ENCODE measurements at regions not wholly inside any gene's neighbourhood (a gene's known extent, or its start where the extent isn't known, plus 50 kb on each side); places are given as distances from the start of the nearest gene placed in this dataset.
A peak's percentile ranks its signal among the peaks of the same experiment; 100 is the strongest.
"Not testable (repeated sequence)": the region's sequence is repeated elsewhere in the genome, so short reads cannot be mapped to it uniquely, and the experiment has no call there.

- no peak for DNase-seq
These were observed 62.5 kb upstream of the ENPP6 start for GRCh38 chr4:184280137-184280536.

DNA sequence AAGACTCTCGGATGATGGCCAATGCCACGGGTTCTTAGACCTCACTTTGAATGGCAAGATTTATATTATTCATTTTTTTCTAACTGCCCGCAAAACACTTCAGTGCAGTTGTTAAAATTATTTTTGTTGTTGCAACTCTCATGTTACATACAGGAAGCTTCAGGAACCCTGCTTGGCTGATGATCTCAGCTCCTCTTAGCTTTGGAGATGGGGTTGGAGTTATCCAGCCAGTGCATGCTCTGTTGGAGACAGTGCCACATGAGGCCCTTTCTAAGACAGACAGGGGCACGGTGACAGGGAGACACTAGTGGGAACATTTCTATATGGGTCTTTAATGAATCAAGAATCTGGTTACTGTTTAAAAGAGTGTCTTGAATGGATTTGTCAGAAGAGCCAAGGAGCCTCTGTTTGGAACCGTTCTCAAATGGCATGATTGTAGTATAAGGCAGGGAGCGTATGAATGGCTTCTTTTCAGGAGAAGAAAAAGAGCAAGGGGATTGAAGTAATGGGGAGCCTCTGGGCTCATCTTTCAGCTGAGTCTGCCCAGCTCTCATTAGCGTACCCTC lies 61.9 kb upstream of the ENPP6 start:
- no peak for DNase-seq

GRCh38 chr4:184277769-184278168 lies 60.1 kb upstream of the ENPP6 start:
- not testable (repeated sequence) for DNase-seq

DNA sequence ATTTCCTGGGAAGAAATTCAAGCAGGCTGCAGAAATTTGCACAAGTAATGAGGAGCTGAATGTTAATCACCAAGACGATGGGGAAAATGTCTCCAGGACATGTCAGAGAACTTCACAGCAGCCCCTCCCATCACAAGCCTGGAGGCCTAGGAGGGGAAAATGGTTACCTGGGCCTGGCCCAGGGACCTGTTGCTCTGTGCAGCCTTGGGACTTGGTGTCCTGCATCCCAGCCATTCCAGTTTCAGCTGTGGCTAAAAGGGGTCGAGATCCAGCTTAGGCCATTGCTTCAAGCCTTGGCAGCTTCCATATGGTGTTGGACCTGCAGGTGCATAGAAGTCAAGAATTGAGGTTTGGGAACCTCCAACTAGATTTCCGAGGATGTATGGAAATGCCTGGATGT lies 59.3 kb upstream of the ENPP6 start:
- DNase-seq, result not testable (repeated sequence)

- not testable (repeated sequence) for DNase-seq
These were observed 58.7 kb upstream of the ENPP6 start for GRCh38 chr4:184276346-184276745.

GRCh38 chr4:184275766-184276165 lies 58.1 kb upstream of the ENPP6 start:
- no peak for DNase-seq

DNA sequence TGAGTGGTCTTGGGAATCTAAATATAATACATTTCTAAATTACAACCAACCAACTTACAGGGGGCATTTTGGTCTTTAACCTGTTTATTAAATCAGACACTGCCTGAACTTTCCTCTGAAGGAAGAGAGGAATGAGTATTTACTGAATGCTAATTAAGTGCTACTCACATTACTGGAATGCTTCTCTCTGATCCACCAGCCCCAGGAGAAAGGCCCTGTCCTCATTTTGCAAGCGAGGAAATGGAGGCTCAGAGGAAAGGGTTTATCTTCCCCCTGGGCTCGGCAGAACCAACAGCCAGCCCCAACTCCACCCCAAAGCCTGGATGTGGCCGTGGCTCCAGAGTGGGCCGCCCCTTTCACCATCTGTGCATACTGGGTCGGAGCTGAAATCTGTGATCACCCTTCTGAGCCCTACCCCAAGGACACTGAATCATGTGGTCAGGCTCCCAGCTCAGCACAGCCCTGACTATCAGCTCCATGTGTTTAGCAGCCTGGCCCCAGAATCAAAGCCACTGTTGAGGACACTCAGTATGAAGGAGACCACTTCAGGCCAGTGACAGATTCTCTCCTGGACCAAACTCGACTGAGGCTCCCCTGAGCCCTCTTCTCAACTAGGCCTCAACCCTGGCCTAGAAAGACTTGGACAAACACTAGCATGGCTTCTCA lies 56.7 kb upstream of the ENPP6 start:
- DNase-seq, result peak in 1 of 2 experiments; percentile 3

- peak; percentile 30 to 31 for DNase-seq
These were observed 55.8 kb upstream of the ENPP6 start for GRCh38 chr4:184273166-184274147.

DNA sequence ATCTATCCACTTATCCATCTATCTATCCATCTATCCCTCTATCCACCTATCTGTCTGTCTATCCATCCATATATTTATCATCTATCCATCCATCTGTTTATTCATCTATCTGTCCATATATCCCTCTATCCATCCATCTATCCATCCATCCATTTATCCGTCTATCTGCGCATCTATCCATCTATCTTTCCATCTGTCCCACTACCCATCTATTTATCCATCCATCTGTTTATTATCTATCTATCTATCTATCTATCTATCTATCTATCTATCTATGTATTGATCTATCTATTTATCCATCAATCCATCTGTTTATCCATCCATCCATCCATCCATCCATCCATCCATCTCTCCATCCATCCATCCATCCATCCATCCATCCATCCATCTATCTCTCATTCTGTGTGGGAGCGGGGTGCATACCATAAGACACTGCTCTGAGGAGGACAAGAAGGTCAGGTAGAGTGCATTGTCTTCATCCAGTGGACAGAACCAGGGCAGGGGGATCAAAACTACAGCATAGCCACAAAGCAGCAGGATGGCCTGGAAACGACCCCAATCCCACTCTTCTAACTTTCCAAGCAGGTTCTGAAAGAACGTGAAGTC lies 53.2 kb upstream of the ENPP6 start:
- DNase-seq, result no peak

DNA sequence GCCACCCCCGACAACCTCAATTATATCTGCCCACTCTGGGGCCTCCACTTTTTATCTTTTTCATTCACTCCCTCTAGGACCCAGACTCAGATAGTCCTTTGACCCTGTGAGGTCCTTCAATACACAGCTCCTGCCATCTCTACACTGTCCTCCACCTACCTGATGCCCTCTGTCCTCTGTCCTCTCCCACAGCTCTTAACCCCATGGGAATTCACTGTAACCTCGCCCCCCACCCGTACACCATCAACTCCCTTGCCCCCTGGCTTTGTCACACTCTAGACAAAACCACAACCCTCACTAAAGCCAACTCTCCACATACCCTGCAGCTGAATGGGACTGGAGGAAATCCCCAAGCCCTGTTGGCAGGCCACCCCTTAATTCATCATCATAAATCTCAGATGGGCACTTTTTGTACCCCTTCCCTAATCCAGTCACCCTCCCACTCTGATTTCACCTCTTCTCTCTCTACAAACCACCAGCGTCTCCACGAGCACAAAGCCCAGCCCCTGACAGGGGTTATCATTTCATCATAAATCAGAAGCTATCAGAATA lies 52.3 kb upstream of the ENPP6 start:
- DNase-seq, result no peak

GRCh38 chr4:184268584-184269160 lies 51.0 kb upstream of the ENPP6 start:
- DNase-seq, result no peak

- DNase-seq, result peak; percentile 74 to 84
These were observed 50.3 kb upstream of the ENPP6 start for GRCh38 chr4:184267673-184268583.
